Caco-2 (cell line): ENCODE measurements at regions not wholly inside any gene's neighbourhood (a gene's known extent, or its start where the extent isn't known, plus 50 kb on each side); places are given as distances from the start of the nearest gene placed in this dataset.

Experiments
- BruUV-seq: library from RNA; stranded (reverse); fragments of 400-500 nt; replicated peaks from 2 replicates; lab custom pipeline; 2021; lab: Mats Ljungman, UMichigan
- CTCF ChIA-PET: fragments of 300-600 bp; sonication (Branson Sonifier 250); formaldehyde crosslinking; loops from one replicate; lab custom pipeline; 2022; ENCODE audit warnings: antibody characterized with exemption; lab: Charles Lee
- POLR2A ChIA-PET: fragments of 300-600 bp; sonication (Branson Sonifier 250); formaldehyde crosslinking; loops from one replicate; lab custom pipeline; 2022; ENCODE audit warnings: antibody characterized with exemption; lab: Charles Lee
- DNase-seq, 2 experiments: peaks; one replicate each; pipeline versions ENCODE4 v3.0.0 to v3.0.0-alpha.2; 2020 to 2022
- H3K27me3 ChIP-seq: replicated peaks from 2 replicates; pipeline ENCODE4 v1.6.0; 2011; ENCODE audit warnings: low read length; ENCODE audit not compliant: control insufficient read depth, insufficient read depth
- H3K36me3 ChIP-seq: 2 replicates; pipeline ENCODE4 v1.5.1; 2011; ENCODE audit warnings: low read length; ENCODE audit not compliant: control insufficient read depth, insufficient read depth
- H3K4me1 ChIP-seq: fragments of 250-450 bp; sonication (Bioruptor Pico); 2 replicates; pipeline ENCODE4 v1.5.1; 2020; ENCODE audit warnings: mild to moderate bottlenecking
- H3K4me3 ChIP-seq: 2 replicates; pipeline ENCODE4 v1.5.1; 2011; ENCODE audit warnings: low read depth, mild to moderate bottlenecking, control low read depth, low read length
- H3K9me3 ChIP-seq: fragments of 250-450 bp; sonication (Bioruptor Pico); 2 replicates; pipeline ENCODE4 v1.5.1; 2020; ENCODE audit warnings: mild to moderate bottlenecking, moderate library complexity
- H3K27ac Mint-ChIP-seq: one replicate; pipeline ENCODE4 v1.8.0; 2022; ENCODE audit warnings: mixed read lengths; ENCODE audit not compliant: unreplicated experiment
- H3K27me3 Mint-ChIP-seq: one replicate; pipeline ENCODE4 v1.8.0; 2022; ENCODE audit warnings: mixed read lengths; ENCODE audit not compliant: insufficient read depth, unreplicated experiment
- H3K36me3 Mint-ChIP-seq: one replicate; pipeline ENCODE4 v1.8.0; 2022; ENCODE audit warnings: mild to moderate bottlenecking, mixed read lengths; ENCODE audit not compliant: insufficient read depth, unreplicated experiment
- H3K4me1 Mint-ChIP-seq: one replicate; pipeline ENCODE4 v1.8.0; 2022; ENCODE audit warnings: low read depth, mixed read lengths; ENCODE audit not compliant: unreplicated experiment
- H3K4me3 Mint-ChIP-seq: one replicate; pipeline ENCODE4 v1.8.0; 2022; ENCODE audit warnings: mild to moderate bottlenecking, moderate library complexity, mixed read lengths; ENCODE audit not compliant: unreplicated experiment
- H3K9me3 Mint-ChIP-seq: one replicate; pipeline ENCODE4 v1.8.0; 2022; ENCODE audit warnings: mixed read lengths; ENCODE audit not compliant: unreplicated experiment
- CTCF ChIP-seq, 2 experiments: fragments of 200-600 bp in 1 of 2; IDR thresholded peaks; 1 replicate in 1 of 2; 2 replicates in 1 of 2; pipeline versions ENCODE4 v1.5.1 to v1.8.0; 2011 to 2022; ENCODE audit warnings: antibody characterized with exemption in 1 of 2, control low read depth in 1 of 2, inconsistent platforms in 1 of 2, low read depth in 1 of 2, low read length in 1 of 2, mild to moderate bottlenecking in 1 of 2, moderate library complexity in 1 of 2; ENCODE audit not compliant: insufficient read depth in 1 of 2, severe bottlenecking in 1 of 2, unreplicated experiment in 1 of 2
- intact Hi-C: fragments of 100-400 bp; cut with micrococcal nuclease; formaldehyde crosslinking; loops from one replicate; pipeline ENCODE4 v1.10.0; 2022; ENCODE audit not compliant: unreplicated experiment

- Mint-ChIP-seq H3K9me3 (no peaks in the 10 kb centered on the region), H3K4me1 (no peaks in the 10 kb centered on the region), H3K4me3 (no peak overlapping the region), H3K36me3 (no peaks in the 10 kb centered on the region), H3K27ac (no peak overlapping the region), H3K27me3 (no peaks in the 10 kb centered on the region)
- DNase-seq: no peak
- BruUV-seq: no TSS peak
- ChIA-PET CTCF (interaction anchor here (0.6 kb wide), 1 partner anchor 8 kb away, joined by 4 read pairs; no protein-coding TSS in a partner anchor), POLR2A (no interaction called here)
- TF ChIP-seq CTCF (IDR thresholded peaks at IDR 0.05; ENCODE audit: insufficient read depth in 1 of 2, low read depth in 1 of 2, low read length in 1 of 2, severe bottlenecking in 1 of 2, unreplicated experiment in 1 of 2): no peak
- Histone ChIP-seq H3K36me3 (no peaks in the 10 kb centered on the region), H3K4me1 (no peaks in the 10 kb centered on the region), H3K4me3 (no peak overlapping the region), H3K27me3 (no peaks in the 10 kb centered on the region), H3K9me3 (no peaks in the 10 kb centered on the region)
- intact Hi-C loops: no loop called here
Observed at GRCh38 chr14:29320286-29320685, 553.7 kb downstream of the FOXG1 start.

- no peak overlapping the region for H3K4me3 ChIP-seq
- no TSS peak for BruUV-seq
- CTCF ChIA-PET: no interaction called here
- Mint-ChIP-seq H3K4me3 (no peak overlapping the region), H3K4me1 (no peaks in the 10 kb centered on the region), H3K9me3 (no peaks in the 10 kb centered on the region), H3K27ac (no peak overlapping the region), H3K36me3 (no peaks in the 10 kb centered on the region), H3K27me3 (no peaks in the 10 kb centered on the region)
- TF ChIP-seq CTCF (IDR thresholded peaks at IDR 0.05; ENCODE audit: insufficient read depth in 1 of 2, low read depth in 1 of 2, low read length in 1 of 2, severe bottlenecking in 1 of 2, unreplicated experiment in 1 of 2): no peak
- H3K4me1 ChIP-seq: no peaks in the 10 kb centered on the region
- intact Hi-C loops: no loop called here
- no peaks in the 10 kb centered on the region for H3K9me3 ChIP-seq
- DNase-seq: no peak
- H3K36me3 ChIP-seq: no peaks in the 10 kb centered on the region
- POLR2A ChIA-PET: no interaction called here
- no peaks in the 10 kb centered on the region for H3K27me3 ChIP-seq
Observed at GRCh38 chr14:29321646-29322045, 555.1 kb downstream of the FOXG1 start.

- CTCF ChIA-PET: no interaction called here
- no TSS peak for BruUV-seq
- H3K4me1 ChIP-seq: no peaks in the 10 kb centered on the region
- H3K9me3 ChIP-seq: no peaks in the 10 kb centered on the region
- Mint-ChIP-seq H3K27me3 (peaks cover 3% of the 10 kb centered on the region), H3K36me3 (no peaks in the 10 kb centered on the region), H3K9me3 (no peaks in the 10 kb centered on the region), H3K4me3 (no peak overlapping the region), H3K27ac (no peak overlapping the region), H3K4me1 (no peaks in the 10 kb centered on the region)
- no peak for DNase-seq
- intact Hi-C loops: no loop called here
- no peak for TF ChIP-seq CTCF (IDR thresholded peaks at IDR 0.05; ENCODE audit: insufficient read depth in 1 of 2, low read depth in 1 of 2, low read length in 1 of 2, severe bottlenecking in 1 of 2, unreplicated experiment in 1 of 2)
- no peak overlapping the region for H3K4me3 ChIP-seq
- POLR2A ChIA-PET: no interaction called here
- no peaks in the 10 kb centered on the region for H3K27me3 ChIP-seq
- no peaks in the 10 kb centered on the region for H3K36me3 ChIP-seq
Observed at GRCh38 chr14:29339494-29340172, 573.0 kb downstream of the FOXG1 start.
